ENCODE measurements at regions not wholly inside any gene's neighbourhood (a gene's known extent, or its start where the extent isn't known, plus 50 kb on each side); places are given as distances from the start of the nearest gene placed in this dataset.
A peak's percentile ranks its signal among the peaks of the same experiment; 100 is the strongest.

- no peak for DNase-seq (ENCODE audit: low spot score)
- Histone ChIP-seq H3K4me3 (no peak overlapping the region), H3K27ac (no peak overlapping the region)
- TF ChIP-seq CTCF (IDR thresholded peaks at IDR 0.05) = no peak
Observed at GRCh38 chr2:47249157-47249900, 73.0 kb upstream of the CALM2 start.

- Histone ChIP-seq H3K4me3 (no peak overlapping the region), H3K27ac (no peak overlapping the region)
- TF ChIP-seq CTCF (IDR thresholded peaks at IDR 0.05) = no peak
- no peak for DNase-seq (ENCODE audit: low spot score)
Observed at GRCh38 chr2:47243596-47244323, 67.4 kb upstream of the CALM2 start.

DNA sequence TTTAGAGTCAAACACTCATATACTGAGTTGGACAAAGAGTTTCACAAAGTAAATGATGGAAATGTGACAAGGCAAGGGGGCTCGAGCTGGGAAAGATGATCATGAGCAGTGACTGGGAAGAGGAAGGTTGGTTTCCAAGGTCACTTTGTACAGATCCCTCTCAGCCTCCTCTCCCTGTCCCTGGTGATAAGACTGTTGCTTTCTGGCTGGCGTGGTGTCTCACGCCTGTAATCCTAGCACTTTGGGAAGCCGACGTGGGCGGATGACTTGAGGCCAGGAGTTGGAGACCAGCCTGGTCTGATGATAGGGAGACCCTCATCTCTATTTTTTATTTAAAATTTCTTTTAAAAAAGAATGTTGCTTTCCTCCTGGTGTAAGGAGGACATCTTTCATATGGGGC lies 65.4 kb upstream of the CALM2 start:
- Histone ChIP-seq H3K27ac (no peak overlapping the region), H3K4me3 (no peak overlapping the region)
- DNase-seq (ENCODE audit: low spot score) = no peak
- no peak for TF ChIP-seq CTCF (IDR thresholded peaks at IDR 0.05)

- no peak overlapping the region for H3K4me3 ChIP-seq
- TF ChIP-seq CTCF (IDR thresholded peaks at IDR 0.05) = no peak
- DNase-seq (ENCODE audit: low spot score) = no peak
- no peak overlapping the region for H3K27ac ChIP-seq
Observed at GRCh38 chr2:47239119-47239969, 63.0 kb upstream of the CALM2 start.

DNA sequence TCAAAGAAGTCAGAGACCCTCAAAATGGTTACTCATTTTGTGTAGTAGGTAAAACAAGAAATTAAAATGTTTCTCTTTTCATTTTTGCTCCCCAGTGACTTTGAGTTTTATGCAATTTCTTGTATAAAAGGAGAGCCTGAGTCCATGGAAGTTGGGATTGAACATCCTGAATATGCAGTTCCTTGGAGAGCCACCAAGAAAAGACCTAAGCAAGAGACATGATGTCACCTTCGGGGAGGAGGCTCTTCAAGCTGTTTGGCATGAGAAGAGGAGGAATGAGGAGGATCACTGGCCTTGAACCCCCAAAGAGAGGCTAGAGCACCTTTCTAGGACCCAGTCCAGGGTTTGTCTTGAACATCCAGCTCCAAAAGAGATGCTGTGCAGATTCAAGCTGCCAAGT lies 62.3 kb upstream of the CALM2 start:
- Histone ChIP-seq H3K4me3 (no peak overlapping the region), H3K27ac (no peak overlapping the region)
- no peak for TF ChIP-seq CTCF (IDR thresholded peaks at IDR 0.05)
- DNase-seq (ENCODE audit: low spot score) = no peak

DNA sequence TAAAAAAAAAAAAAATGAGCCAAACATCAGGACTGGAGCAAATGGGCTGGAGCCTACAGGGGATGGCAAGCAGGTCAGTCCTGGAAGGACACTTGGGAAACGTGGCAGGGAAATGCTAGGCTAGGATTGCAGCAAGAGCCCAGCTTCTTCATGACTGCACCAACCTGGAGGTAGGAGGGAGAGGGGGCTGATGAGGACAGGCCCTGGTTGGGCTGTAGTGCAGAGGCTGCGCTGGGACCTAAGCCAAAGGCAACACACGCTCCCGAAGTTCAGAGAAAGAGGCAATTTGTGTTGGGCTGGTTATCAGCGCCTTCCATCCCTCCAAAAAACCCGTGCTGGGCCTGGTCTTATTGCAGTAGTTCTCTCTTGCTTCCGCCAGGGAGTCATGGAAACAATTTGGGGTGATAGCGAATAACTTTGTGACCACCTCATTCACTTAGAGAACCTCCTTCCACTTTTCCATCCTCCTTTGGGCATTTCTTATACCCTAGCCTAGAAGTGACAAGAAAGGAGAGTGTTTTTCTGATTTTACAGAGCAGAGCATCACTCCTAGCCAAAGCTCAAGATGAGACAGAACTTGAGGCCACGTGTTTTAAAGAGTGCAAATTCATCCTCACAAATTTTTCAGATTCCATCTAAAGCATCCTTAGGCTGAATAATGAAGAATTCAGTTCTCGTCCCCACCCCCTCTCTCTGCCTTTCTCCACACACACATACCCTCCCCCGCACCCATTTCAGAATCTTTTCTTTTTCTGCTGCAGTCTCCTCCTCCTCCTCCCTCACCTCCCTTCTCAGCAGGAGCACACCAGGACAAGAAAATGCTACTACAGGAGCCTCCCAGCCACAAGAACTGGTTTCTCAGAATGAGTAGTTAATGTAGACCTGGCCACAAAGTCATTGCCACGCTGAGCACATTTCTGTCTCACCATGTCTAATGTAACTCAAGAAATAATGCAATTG lies 61.3 kb upstream of the CALM2 start:
- peak overlapping the region in 1 of 2 donors; percentile 35 for H3K27ac ChIP-seq
- peak; percentile 82 for DNase-seq (ENCODE audit: low spot score)
- no peak overlapping the region for H3K4me3 ChIP-seq
- TF ChIP-seq CTCF (IDR thresholded peaks at IDR 0.05) = no peak
